SK-N-SH treated with all-trans-retinoic acid at 6 μM for 48 hours (cell line): ENCODE measurements at regions not wholly inside any gene's neighbourhood (a gene's known extent, or its start where the extent isn't known, plus 50 kb on each side); places are given as distances from the start of the nearest gene placed in this dataset.
A peak's percentile ranks its signal among the peaks of the same experiment; 100 is the strongest.
"Not testable (repeated sequence)": the region's sequence is repeated elsewhere in the genome, so short reads cannot be mapped to it uniquely, and the experiment has no call there.

Experiments
- ATAC-seq: fragments of 200-7000 bp; cut with Tn5 transposase; 3 replicates; pipeline ENCODE4 v1.9.1; 2020; ENCODE audit warnings: mild to moderate bottlenecking, moderate library complexity
- ARNTL ChIP-seq: fragments of 450-650 bp; formaldehyde crosslinking; IDR thresholded peaks from 2 replicates; pipeline ENCODE4 v1.5.0; 2020; ENCODE audit warnings: low read depth, mild to moderate bottlenecking, moderate library complexity, borderline replicate concordance
- BACH2 ChIP-seq: fragments of 250-450 bp; sonication (Bioruptor Pico); IDR thresholded peaks from 2 replicates; pipeline ENCODE4 v1.9.0; 2021; ENCODE audit warnings: mild to moderate bottlenecking, borderline replicate concordance
- CSRNP3 ChIP-seq: fragments of 250-450 bp; sonication (Bioruptor Pico); IDR thresholded peaks from 2 replicates; pipeline ENCODE4 v1.5.1; 2021; ENCODE audit warnings: mild to moderate bottlenecking, moderate library complexity
- ESRRG ChIP-seq: fragments of 250-450 bp; sonication (Bioruptor Pico); IDR thresholded peaks from 2 replicates; pipeline ENCODE4 v1.6.1; 2021; ENCODE audit warnings: mild to moderate bottlenecking
- GLIS3 ChIP-seq: fragments of 250-450 bp; sonication (Bioruptor Pico); IDR thresholded peaks from 2 replicates; pipeline ENCODE4 v1.5.0; 2020; ENCODE audit warnings: mild to moderate bottlenecking, moderate library complexity
- ISL1 ChIP-seq: fragments of 250-450 bp; sonication (Bioruptor Pico); IDR thresholded peaks from 2 replicates; pipeline ENCODE4 v2.1.2; 2022; ENCODE audit warnings: mild to moderate bottlenecking, moderate library complexity
- PATZ1 ChIP-seq: fragments of 250-450 bp; sonication (Bioruptor Pico); IDR thresholded peaks from 2 replicates; pipeline ENCODE4 v1.8.0; 2020; ENCODE audit warnings: mild to moderate bottlenecking, moderate library complexity, borderline replicate concordance
- POU6F1 ChIP-seq: fragments of 250-450 bp; sonication (Bioruptor Pico); IDR thresholded peaks from 2 replicates; pipeline ENCODE4 v1.8.0; 2021; ENCODE audit warnings: low read depth, mild to moderate bottlenecking, moderate library complexity, borderline replicate concordance
- PPARA ChIP-seq: fragments of 250-450 bp; sonication (Bioruptor Pico); IDR thresholded peaks from 2 replicates; pipeline ENCODE4 v1.5.0; 2020; ENCODE audit warnings: mild to moderate bottlenecking, borderline replicate concordance
- RARB ChIP-seq: fragments of 250-450 bp; sonication (Bioruptor Pico); IDR thresholded peaks from 2 replicates; pipeline ENCODE4 v1.8.0; 2021; ENCODE audit warnings: mild to moderate bottlenecking, moderate library complexity
- SNAI2 ChIP-seq: fragments of 250-450 bp; sonication (Bioruptor Pico); IDR thresholded peaks from 2 replicates; pipeline ENCODE4 v1.5.0; 2020; ENCODE audit warnings: mild to moderate bottlenecking, moderate library complexity
- TCF4 ChIP-seq: fragments of 250-450 bp; sonication (Bioruptor Pico); IDR thresholded peaks from 2 replicates; pipeline ENCODE4 v1.8.0; 2021; ENCODE audit warnings: mild to moderate bottlenecking, moderate library complexity, borderline replicate concordance
- TOX ChIP-seq: fragments of 250-450 bp; sonication (Bioruptor Pico); IDR thresholded peaks from 2 replicates; pipeline ENCODE4 v1.8.0; 2021; ENCODE audit warnings: mild to moderate bottlenecking, moderate library complexity, borderline replicate concordance
- ZC3H10 ChIP-seq: fragments of 250-450 bp; sonication (Bioruptor Pico); IDR thresholded peaks from 2 replicates; pipeline ENCODE4 v1.5.1; 2021; ENCODE audit warnings: mild to moderate bottlenecking, moderate library complexity
- ZFP3 ChIP-seq: fragments of 250-450 bp; sonication (Bioruptor Pico); IDR thresholded peaks from 2 replicates; pipeline ENCODE4 v1.5.0; 2020; ENCODE audit warnings: mild to moderate bottlenecking, moderate library complexity
- ZFP30 ChIP-seq: fragments of 450-650 bp; formaldehyde crosslinking; IDR thresholded peaks from 2 replicates; pipeline ENCODE4 v1.5.0; 2022; ENCODE audit warnings: mild to moderate bottlenecking, moderate library complexity
- ZNF565 ChIP-seq: fragments of 450-650 bp; formaldehyde crosslinking; conservative IDR thresholded peaks from 2 replicates; pipeline ENCODE4 v1.5.0; 2020; ENCODE audit warnings: low read depth, mild to moderate bottlenecking, moderate library complexity
- ZNF8 ChIP-seq: fragments of 450-650 bp; formaldehyde crosslinking; IDR thresholded peaks from 2 replicates; pipeline ENCODE4 v1.5.0; 2020; ENCODE audit warnings: mild to moderate bottlenecking, moderate library complexity
- TF ChIP-seq, protein P1 (sequence below): fragments of 250-450 bp; sonication (Bioruptor Pico); IDR thresholded peaks from 2 replicates; pipeline ENCODE4 v1.5.0; 2020; ENCODE audit warnings: mild to moderate bottlenecking, moderate library complexity

DNA sequence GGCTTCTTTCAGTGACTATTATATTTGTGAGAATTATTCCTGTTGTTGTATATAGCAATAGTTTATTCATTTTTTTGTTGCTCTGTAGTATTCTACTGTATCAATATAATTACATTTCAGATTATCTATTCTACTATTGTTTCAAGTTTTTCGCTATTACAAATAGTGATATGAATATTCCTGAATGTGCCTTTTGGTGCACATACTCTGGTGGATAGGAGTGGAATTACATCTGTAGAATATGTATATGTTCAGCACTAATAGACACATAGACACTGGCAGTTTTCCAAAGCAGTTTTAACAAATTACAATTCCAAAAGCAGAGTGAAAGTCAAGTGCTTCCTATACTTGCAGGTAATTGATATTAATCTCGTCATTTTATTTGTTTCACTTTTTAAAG is 696.2 kb upstream of the PRMT6 start:
- no peak for ATAC-seq

DNA sequence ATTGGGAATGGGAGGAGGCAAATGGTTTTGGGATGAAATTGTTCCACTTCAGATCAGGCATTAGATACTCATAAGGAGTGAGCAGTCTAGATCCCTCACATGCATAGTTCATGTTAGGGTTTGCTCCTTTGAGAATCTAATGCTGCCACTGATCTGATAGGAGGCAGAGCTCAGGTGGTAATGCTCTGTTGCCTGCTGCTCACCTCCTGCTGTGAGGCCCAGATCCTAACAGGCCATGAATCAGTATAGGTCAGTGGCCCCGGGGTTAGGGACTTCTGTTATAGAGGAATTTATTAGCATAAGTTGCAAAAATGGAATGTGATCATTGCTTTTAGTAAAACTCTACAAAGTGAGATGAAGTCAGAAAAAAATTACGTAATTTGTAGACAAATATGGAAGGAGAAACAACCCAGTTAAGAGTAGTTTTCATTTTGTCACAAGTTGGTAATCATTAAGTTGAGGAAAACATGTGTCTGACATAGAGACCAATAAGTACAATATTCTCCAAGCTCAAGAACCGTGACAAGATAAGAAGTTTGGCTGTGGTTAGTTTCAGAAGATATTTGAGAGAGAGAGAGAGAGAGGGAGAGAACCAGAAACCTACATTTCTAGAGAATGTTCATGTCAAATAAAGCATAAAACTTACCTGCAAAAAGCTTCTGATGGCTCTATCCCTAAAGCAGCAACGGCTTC is 689.7 kb upstream of the PRMT6 start:
- TF ChIP-seq BACH2 (CRISPR knock-in tag) (no peak), ZC3H10 (CRISPR knock-in tag) (no peak)
- ATAC-seq: no peak

More for the DNA sequence above, 696.2 kb upstream of the PRMT6 start:
- no peak for TF ChIP-seq ZNF565 (CRISPR knock-in tag)
- TF ChIP-seq GLIS3 (CRISPR knock-in tag): no peak
- no peak for TF ChIP-seq CSRNP3 (CRISPR knock-in tag)
- TF ChIP-seq PPARA (CRISPR knock-in tag): no peak

- no peak for ATAC-seq
Measured at GRCh38 chr1:106378261-106378660, 678.2 kb upstream of the PRMT6 start.

GRCh38 chr1:106380772-106381171 is 675.7 kb upstream of the PRMT6 start:
- no peak for ATAC-seq
- no peak for TF ChIP-seq ZFP3 (CRISPR knock-in tag)
- no peak for TF ChIP-seq BACH2 (CRISPR knock-in tag)
- TF ChIP-seq ZC3H10 (CRISPR knock-in tag): no peak
- no peak for TF ChIP-seq PATZ1 (CRISPR knock-in tag)
- TF ChIP-seq, protein P1, sequence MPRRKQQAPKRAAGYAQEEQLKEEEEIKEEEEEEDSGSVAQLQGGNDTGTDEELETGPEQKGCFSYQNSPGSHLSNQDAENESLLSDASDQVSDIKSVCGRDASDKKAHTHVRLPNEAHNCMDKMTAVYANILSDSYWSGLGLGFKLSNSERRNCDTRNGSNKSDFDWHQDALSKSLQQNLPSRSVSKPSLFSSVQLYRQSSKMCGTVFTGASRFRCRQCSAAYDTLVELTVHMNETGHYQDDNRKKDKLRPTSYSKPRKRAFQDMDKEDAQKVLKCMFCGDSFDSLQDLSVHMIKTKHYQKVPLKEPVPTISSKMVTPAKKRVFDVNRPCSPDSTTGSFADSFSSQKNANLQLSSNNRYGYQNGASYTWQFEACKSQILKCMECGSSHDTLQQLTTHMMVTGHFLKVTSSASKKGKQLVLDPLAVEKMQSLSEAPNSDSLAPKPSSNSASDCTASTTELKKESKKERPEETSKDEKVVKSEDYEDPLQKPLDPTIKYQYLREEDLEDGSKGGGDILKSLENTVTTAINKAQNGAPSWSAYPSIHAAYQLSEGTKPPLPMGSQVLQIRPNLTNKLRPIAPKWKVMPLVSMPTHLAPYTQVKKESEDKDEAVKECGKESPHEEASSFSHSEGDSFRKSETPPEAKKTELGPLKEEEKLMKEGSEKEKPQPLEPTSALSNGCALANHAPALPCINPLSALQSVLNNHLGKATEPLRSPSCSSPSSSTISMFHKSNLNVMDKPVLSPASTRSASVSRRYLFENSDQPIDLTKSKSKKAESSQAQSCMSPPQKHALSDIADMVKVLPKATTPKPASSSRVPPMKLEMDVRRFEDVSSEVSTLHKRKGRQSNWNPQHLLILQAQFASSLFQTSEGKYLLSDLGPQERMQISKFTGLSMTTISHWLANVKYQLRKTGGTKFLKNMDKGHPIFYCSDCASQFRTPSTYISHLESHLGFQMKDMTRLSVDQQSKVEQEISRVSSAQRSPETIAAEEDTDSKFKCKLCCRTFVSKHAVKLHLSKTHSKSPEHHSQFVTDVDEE (CRISPR knock-in tag): no peak
- no peak for TF ChIP-seq ZNF565 (CRISPR knock-in tag)
- no peak for TF ChIP-seq PPARA (CRISPR knock-in tag)
- no peak for TF ChIP-seq RARB (CRISPR knock-in tag)

More at GRCh38 chr1:106378261-106378660, 678.2 kb upstream of the PRMT6 start:
- TF ChIP-seq PATZ1 (CRISPR knock-in tag) (no peak), TCF4 (CRISPR knock-in tag) (peak; percentile 45; the same call in 1 of the 2 replicates), ESRRG (CRISPR knock-in tag) (no peak), PPARA (CRISPR knock-in tag) (no peak), ZFP30 (CRISPR knock-in tag) (no peak), ZNF565 (CRISPR knock-in tag) (no peak), ISL1 (no peak)

- ATAC-seq: not testable (repeated sequence)
Measured at GRCh38 chr1:106389160-106389559, 667.3 kb upstream of the PRMT6 start.

- no peak for TF ChIP-seq ZNF565 (CRISPR knock-in tag)
- no peak for TF ChIP-seq ARNTL
- no peak for TF ChIP-seq POU6F1 (CRISPR knock-in tag)
- no peak for TF ChIP-seq GLIS3 (CRISPR knock-in tag)
- no peak for TF ChIP-seq PPARA (CRISPR knock-in tag)
- TF ChIP-seq TOX (CRISPR knock-in tag): no peak
- no peak for TF ChIP-seq ISL1
- no peak for TF ChIP-seq ZNF8 (CRISPR knock-in tag)
- no peak for TF ChIP-seq SNAI2 (CRISPR knock-in tag)
- ATAC-seq: no peak
Measured at GRCh38 chr1:106393046-106393445, 663.4 kb upstream of the PRMT6 start.
